ACC112 (cell line): ENCODE measurements at regions not wholly inside any gene's neighbourhood (a gene's known extent, or its start where the extent isn't known, plus 50 kb on each side); places are given as distances from the start of the nearest gene placed in this dataset.

Experiments used
- H2AFZ ChIP-seq: fragments of 200-600 bp; sonication (generic); one replicate; pipeline ENCODE4 v1.6.0; 2017; ENCODE audit warnings: antibody characterized with exemption, low read length; ENCODE audit not compliant: unreplicated experiment
- H3K27ac ChIP-seq: fragments of 200-600 bp; sonication (generic); 2 replicates; pipeline ENCODE4 v1.5.1; 2014; ENCODE audit warnings: low read depth, mild to moderate bottlenecking, antibody characterized with exemption, low read length, moderate library complexity
- H3K27me3 ChIP-seq: fragments of 200-600 bp; sonication (generic); 2 replicates; pipeline ENCODE4 v1.6.1; 2014; ENCODE audit warnings: mild to moderate bottlenecking, antibody characterized with exemption, low read length, moderate library complexity, mixed read lengths; ENCODE audit not compliant: insufficient read depth
- H3K36me3 ChIP-seq: fragments of 200-600 bp; sonication (generic); 2 replicates; pipeline ENCODE4 v1.6.1; 2016; ENCODE audit warnings: mild to moderate bottlenecking, antibody characterized with exemption, low read length, moderate library complexity, mixed read lengths; ENCODE audit not compliant: insufficient read depth
- H3K4me1 ChIP-seq: fragments of 200-600 bp; sonication (generic); one replicate; pipeline ENCODE4 v1.6.1; 2016; ENCODE audit warnings: low read length, mixed read lengths; ENCODE audit not compliant: insufficient read depth, unreplicated experiment, control insufficient read depth
- H3K4me3 ChIP-seq: fragments of 200-600 bp; sonication (generic); 2 replicates; pipeline ENCODE4 v1.5.1; 2014; ENCODE audit warnings: mild to moderate bottlenecking, low read depth, low read length
- H3K79me2 ChIP-seq: fragments of 200-600 bp; sonication (generic); one replicate; pipeline ENCODE4 v1.6.0; 2016; ENCODE audit warnings: low read length; ENCODE audit not compliant: control insufficient read depth, unreplicated experiment, insufficient read depth

GRCh38 chr5:121744577-121744976 is 107.1 kb upstream of the FTMT start:
- Histone ChIP-seq H3K4me3 (no peak overlapping the region), H3K36me3 (no peaks in the 10 kb centered on the region), H2AFZ (no peak overlapping the region)

GRCh38 chr5:121745407-121745806 is 106.3 kb upstream of the FTMT start:
- no peak overlapping the region for H3K4me3 ChIP-seq
- no peak overlapping the region for H3K27ac ChIP-seq
- no peaks in the 10 kb centered on the region for H3K79me2 ChIP-seq
- H3K36me3 ChIP-seq = no peaks in the 10 kb centered on the region
- no peaks in the 10 kb centered on the region for H3K27me3 ChIP-seq
- no peaks in the 10 kb centered on the region for H3K4me1 ChIP-seq
- H2AFZ ChIP-seq = no peak overlapping the region

More at GRCh38 chr5:121744577-121744976, 107.1 kb upstream of the FTMT start:
- no peak overlapping the region for H3K27ac ChIP-seq
- no peaks in the 10 kb centered on the region for H3K79me2 ChIP-seq
- no peaks in the 10 kb centered on the region for H3K27me3 ChIP-seq
- no peaks in the 10 kb centered on the region for H3K4me1 ChIP-seq

GRCh38 chr5:121746763-121747162 is 104.9 kb upstream of the FTMT start:
- no peak overlapping the region for H3K27ac ChIP-seq
- no peaks in the 10 kb centered on the region for H3K4me1 ChIP-seq
- H3K79me2 ChIP-seq = no peaks in the 10 kb centered on the region
- H3K36me3 ChIP-seq = no peaks in the 10 kb centered on the region
- no peak overlapping the region for H3K4me3 ChIP-seq
- H2AFZ ChIP-seq = no peak overlapping the region
- H3K27me3 ChIP-seq = no peaks in the 10 kb centered on the region

- Histone ChIP-seq H3K4me3 (no peak overlapping the region), H3K79me2 (no peaks in the 10 kb centered on the region), H3K4me1 (no peaks in the 10 kb centered on the region), H2AFZ (no peak overlapping the region), H3K27me3 (no peaks in the 10 kb centered on the region), H3K27ac (no peak overlapping the region), H3K36me3 (no peaks in the 10 kb centered on the region)
Measured at GRCh38 chr5:121748686-121749085, 103.0 kb upstream of the FTMT start.

GRCh38 chr5:121752149-121752548 is 99.5 kb upstream of the FTMT start:
- Histone ChIP-seq H3K4me3 (no peak overlapping the region), H3K79me2 (no peaks in the 10 kb centered on the region), H3K27me3 (no peaks in the 10 kb centered on the region), H3K36me3 (no peaks in the 10 kb centered on the region), H3K4me1 (no peaks in the 10 kb centered on the region), H2AFZ (no peak overlapping the region), H3K27ac (no peak overlapping the region)

- H3K27ac ChIP-seq = no peak overlapping the region
- no peak overlapping the region for H3K4me3 ChIP-seq
- H3K79me2 ChIP-seq = no peaks in the 10 kb centered on the region
- no peak overlapping the region for H2AFZ ChIP-seq
- H3K36me3 ChIP-seq = no peaks in the 10 kb centered on the region
- H3K4me1 ChIP-seq = no peaks in the 10 kb centered on the region
- no peaks in the 10 kb centered on the region for H3K27me3 ChIP-seq
Measured at GRCh38 chr5:121755266-121755665, 96.4 kb upstream of the FTMT start.

GRCh38 chr5:121757753-121758152 is 93.9 kb upstream of the FTMT start:
- Histone ChIP-seq H3K79me2 (no peaks in the 10 kb centered on the region), H3K27me3 (no peaks in the 10 kb centered on the region), H3K4me3 (no peak overlapping the region), H3K4me1 (no peaks in the 10 kb centered on the region), H3K27ac (no peak overlapping the region), H3K36me3 (no peaks in the 10 kb centered on the region), H2AFZ (no peak overlapping the region)

GRCh38 chr5:121758615-121759014 is 93.1 kb upstream of the FTMT start:
- no peak overlapping the region for H2AFZ ChIP-seq

GRCh38 chr5:121762426-121762825 is 89.3 kb upstream of the FTMT start:
- no peaks in the 10 kb centered on the region for H3K27me3 ChIP-seq
- no peak overlapping the region for H2AFZ ChIP-seq
- H3K4me3 ChIP-seq = no peak overlapping the region
- no peaks in the 10 kb centered on the region for H3K79me2 ChIP-seq
- H3K36me3 ChIP-seq = no peaks in the 10 kb centered on the region
- H3K27ac ChIP-seq = no peak overlapping the region
- no peaks in the 10 kb centered on the region for H3K4me1 ChIP-seq

More at GRCh38 chr5:121758615-121759014, 93.1 kb upstream of the FTMT start:
- H3K36me3 ChIP-seq = no peaks in the 10 kb centered on the region
- no peak overlapping the region for H3K27ac ChIP-seq
- H3K27me3 ChIP-seq = no peaks in the 10 kb centered on the region
- no peaks in the 10 kb centered on the region for H3K79me2 ChIP-seq
- no peaks in the 10 kb centered on the region for H3K4me1 ChIP-seq
- H3K4me3 ChIP-seq = no peak overlapping the region

- no peaks in the 10 kb centered on the region for H3K27me3 ChIP-seq
- H3K27ac ChIP-seq = no peak overlapping the region
- H3K79me2 ChIP-seq = no peaks in the 10 kb centered on the region
- no peaks in the 10 kb centered on the region for H3K4me1 ChIP-seq
- H3K36me3 ChIP-seq = no peaks in the 10 kb centered on the region
- H3K4me3 ChIP-seq = no peak overlapping the region
- H2AFZ ChIP-seq = no peak overlapping the region
Measured at GRCh38 chr5:121763665-121764064, 88.0 kb upstream of the FTMT start.

- Histone ChIP-seq H3K27ac (no peak overlapping the region), H3K36me3 (no peaks in the 10 kb centered on the region), H3K4me1 (no peaks in the 10 kb centered on the region), H2AFZ (no peak overlapping the region), H3K79me2 (no peaks in the 10 kb centered on the region), H3K27me3 (0 out of 2 replicates have a peak, but pooled peaks cover 5% of the 10 kb centered on the region), H3K4me3 (no peak overlapping the region)
Measured at GRCh38 chr5:121780406-121780805, 71.3 kb upstream of the FTMT start.
